ENCODE measurements at regions not wholly inside any gene's neighbourhood (a gene's known extent, or its start where the extent isn't known, plus 50 kb on each side); places are given as distances from the start of the nearest gene placed in this dataset.

- no peak for TF ChIP-seq CTCF (IDR thresholded peaks at IDR 0.05)
- Mint-ChIP-seq H3K27me3 (ENCODE audit: low read depth in 3 of 3) (no peaks in the 10 kb centered on the region), H3K4me1 (no peaks in the 10 kb centered on the region), H3K4me3 (no peak overlapping the region), H3K36me3 (no peaks in the 10 kb centered on the region), H3K27ac (no peak overlapping the region), H3K9me3 (peaks cover 0 to 3% (median 0%) of the 10 kb centered on the region in 7 donors)
- no peak for DNase-seq
- Histone ChIP-seq H3K9ac (ENCODE audit: insufficient read depth, low read length, poor library complexity, severe bottlenecking) (no peak overlapping the region), H3K36me3 (replicated peaks in 1 of 2; ENCODE audit: control insufficient read depth in 1 of 2, insufficient read depth in 2 of 2, low read length in 2 of 2) (no peaks in the 10 kb centered on the region), H2AFZ (ENCODE audit: insufficient read depth, low read depth, low read length, poor library complexity, severe bottlenecking) (no peak overlapping the region), H4K20me1 (ENCODE audit: insufficient read depth, low read length) (no peaks in the 10 kb centered on the region), H3K4me3 (replicated peaks in 1 of 3; ENCODE audit: low read depth in 2 of 3, low read length in 3 of 3) (no peak overlapping the region), H3K27ac (ENCODE audit: low read depth in 1 of 2, low read length in 2 of 2) (no peak overlapping the region), H3K27me3 (ENCODE audit: control insufficient read depth in 2 of 2, insufficient read depth in 2 of 2, low read length in 2 of 2) (no peaks in the 10 kb centered on the region), H3K79me2 (ENCODE audit: insufficient read depth, low read length) (no peaks in the 10 kb centered on the region), H3K4me1 (ENCODE audit: control insufficient read depth in 1 of 2, insufficient read depth in 2 of 2, low read length in 2 of 2) (no peaks in the 10 kb centered on the region), H3K4me2 (replicated peaks; ENCODE audit: extremely low read depth, low read length, poor library complexity, severe bottlenecking) (no peak overlapping the region), H3K9me3 (replicated peaks in 1 of 2; ENCODE audit: control insufficient read depth in 1 of 2, insufficient read depth in 1 of 2, low read length in 2 of 2) (no peaks in the 10 kb centered on the region)
- intact Hi-C loops (cut with micrococcal nuclease), result no loop called here
- 89% methylated on average over 2 of the region's 5 CpGs for WGBS (ENCODE audit: insufficient coverage)
Observed at GRCh38 chr7:54398863-54399262, 143.3 kb upstream of the VSTM2A start.

DNA sequence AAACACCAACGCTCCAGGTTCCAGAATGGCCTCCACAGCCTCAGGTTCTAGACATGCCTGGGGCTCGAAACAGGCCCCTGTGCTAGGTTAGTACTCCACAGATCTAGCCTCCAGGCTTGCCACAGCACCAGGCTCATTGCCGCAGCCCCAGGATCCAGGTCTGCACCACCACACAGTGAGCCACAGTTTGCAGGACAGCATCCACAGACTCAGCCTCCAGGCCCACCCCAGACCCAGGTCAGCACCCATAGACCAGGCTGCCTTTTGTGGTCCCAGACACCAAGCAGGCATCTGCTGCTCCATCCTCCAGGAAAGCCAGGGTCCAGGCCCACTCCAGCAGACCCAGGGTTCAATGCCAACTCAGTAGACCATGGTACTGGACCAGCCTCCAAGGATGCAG, 132.3 kb upstream of the VSTM2A start:
- DNase-seq, result no peak
- Histone ChIP-seq H3K27me3 (ENCODE audit: control insufficient read depth in 2 of 2, insufficient read depth in 2 of 2, low read length in 2 of 2) (no peaks in the 10 kb centered on the region), H3K36me3 (replicated peaks in 1 of 2; ENCODE audit: control insufficient read depth in 1 of 2, insufficient read depth in 2 of 2, low read length in 2 of 2) (no peaks in the 10 kb centered on the region), H4K20me1 (ENCODE audit: insufficient read depth, low read length) (no peaks in the 10 kb centered on the region), H3K4me3 (replicated peaks in 1 of 3; ENCODE audit: low read depth in 2 of 3, low read length in 3 of 3) (no peak overlapping the region), H3K9ac (ENCODE audit: insufficient read depth, low read length, poor library complexity, severe bottlenecking) (no peak overlapping the region), H3K27ac (ENCODE audit: low read depth in 1 of 2, low read length in 2 of 2) (no peak overlapping the region), H3K4me1 (ENCODE audit: control insufficient read depth in 1 of 2, insufficient read depth in 2 of 2, low read length in 2 of 2) (no peaks in the 10 kb centered on the region), H3K79me2 (ENCODE audit: insufficient read depth, low read length) (no peaks in the 10 kb centered on the region), H3K4me2 (replicated peaks; ENCODE audit: extremely low read depth, low read length, poor library complexity, severe bottlenecking) (no peak overlapping the region), H3K9me3 (replicated peaks in 1 of 2; ENCODE audit: control insufficient read depth in 1 of 2, insufficient read depth in 1 of 2, low read length in 2 of 2) (peaks cover 15 to 21% of the 10 kb centered on the region in 2 donors), H2AFZ (ENCODE audit: insufficient read depth, low read depth, low read length, poor library complexity, severe bottlenecking) (no peak overlapping the region)
- intact Hi-C loops (cut with micrococcal nuclease), result no loop called here
- H3K27me3 Mint-ChIP-seq (ENCODE audit: low read depth in 3 of 3), result no peaks in the 10 kb centered on the region
- no peak overlapping the region for H3K27ac Mint-ChIP-seq
- no peaks in the 10 kb centered on the region for H3K4me1 Mint-ChIP-seq
- 75% methylated on average over 3 of the region's 3 CpGs for WGBS (ENCODE audit: insufficient coverage)
- no peaks in the 10 kb centered on the region for H3K36me3 Mint-ChIP-seq
- TF ChIP-seq CTCF (IDR thresholded peaks at IDR 0.05), result no peak
- peaks cover 0 to 16% (median 10%) of the 10 kb centered on the region in 7 donors for H3K9me3 Mint-ChIP-seq
- no peak overlapping the region for H3K4me3 Mint-ChIP-seq

Measured in CD14-positive monocyte (primary cell).